Keratinocyte (primary cell): ENCODE measurements at regions not wholly inside any gene's neighbourhood (a gene's known extent, or its start where the extent isn't known, plus 50 kb on each side); places are given as distances from the start of the nearest gene placed in this dataset.

Experiments used
- DNase-seq: peaks from one replicate; pipeline ENCODE4 v3.0.0-alpha.2; 2011; ENCODE audit warnings: low read depth, missing footprints, low spot score
- FAIRE-seq: peaks from 2 replicates; lab custom pipeline; 2011; peaks lifted over from hg19 to GRCh38; lab: Jason Lieb, UNC
- H2AFZ ChIP-seq: 2 replicates; pipeline ENCODE4 v1.6.0; 2012; ENCODE audit warnings: low read length, control low read depth, inconsistent platforms; ENCODE audit not compliant: control insufficient read depth
- H3K27ac ChIP-seq: 2 replicates; pipeline ENCODE4 v1.5.1; 2011; ENCODE audit warnings: low read length; ENCODE audit not compliant: control insufficient read depth, insufficient read depth
- H3K27me3 ChIP-seq: 3 replicates; pipeline ENCODE4 v1.6.0; 2011; ENCODE audit warnings: low read length; ENCODE audit not compliant: control insufficient read depth, insufficient read depth; ENCODE audit errors: extremely low read depth
- H3K36me3 ChIP-seq, 2 experiments: 2 replicates in 1 of 2; 3 replicates in 1 of 2; pipeline ENCODE4 v1.5.1; 2011; ENCODE audit warnings: low read length in 2 of 2, mild to moderate bottlenecking in 1 of 2; ENCODE audit not compliant: control insufficient read depth in 2 of 2, insufficient read depth in 2 of 2; ENCODE audit errors: extremely low read depth in 1 of 2
- H3K4me1 ChIP-seq: 3 replicates; pipeline ENCODE4 v1.5.1; 2011; ENCODE audit warnings: low read length; ENCODE audit not compliant: control insufficient read depth, insufficient read depth; ENCODE audit errors: extremely low read depth
- H3K4me2 ChIP-seq: 3 replicates; pipeline ENCODE4 v1.6.0; 2011; ENCODE audit warnings: low read depth, low read length; ENCODE audit not compliant: control insufficient read depth, insufficient read depth; ENCODE audit errors: extremely low read depth
- H3K4me3 ChIP-seq, 3 experiments: fragments of 200-600 bp in 1 of 3; sonication (generic) in 1 of 3; 2 replicates in 2 of 3; 3 replicates in 1 of 3; pipeline ENCODE4 v1.5.1; 2011 to 2016; ENCODE audit warnings: low read length in 3 of 3, mild to moderate bottlenecking in 3 of 3, control low read depth in 2 of 3, inconsistent platforms in 1 of 3, low read depth in 1 of 3, mixed read lengths in 1 of 3, mixed run types in 1 of 3, moderate library complexity in 1 of 3; ENCODE audit not compliant: control insufficient read depth in 2 of 3, insufficient read depth in 2 of 3; ENCODE audit errors: extremely low read depth in 1 of 3
- H3K79me2 ChIP-seq: 2 replicates; pipeline ENCODE4 v1.6.0; 2012; ENCODE audit warnings: low read length; ENCODE audit not compliant: control insufficient read depth, insufficient read depth
- H3K9ac ChIP-seq: 3 replicates; pipeline ENCODE4 v1.6.0; 2011; ENCODE audit warnings: low read length; ENCODE audit not compliant: control insufficient read depth, insufficient read depth; ENCODE audit errors: extremely low read depth
- H3K9me1 ChIP-seq: 3 replicates; pipeline ENCODE4 v1.6.0; 2011; ENCODE audit warnings: low read length; ENCODE audit not compliant: control insufficient read depth, insufficient read depth; ENCODE audit errors: extremely low read depth
- H3K9me3 ChIP-seq: 2 replicates; pipeline ENCODE4 v1.5.1; 2012; ENCODE audit warnings: low read depth, low read length; ENCODE audit not compliant: control insufficient read depth
- H4K20me1 ChIP-seq: 3 replicates; pipeline ENCODE4 v1.6.0; 2011; ENCODE audit warnings: low read length; ENCODE audit not compliant: control insufficient read depth, insufficient read depth; ENCODE audit errors: extremely low read depth
- EZH2 ChIP-seq: IDR thresholded peaks from one replicate; pipeline ENCODE4 v1.6.1; 2012; ENCODE audit warnings: inconsistent platforms, mild to moderate bottlenecking, low read length, moderate library complexity
- dilution Hi-C: fragments of 300-500 bp; cut with MboI; formaldehyde crosslinking; loops from one replicate; pipeline ENCODE4 v1.7.0; 2020; ENCODE audit warnings: low sequenced_read_pairs; ENCODE audit not compliant: extremely low pct_ligation_motif_present
- TF ChIP-seq, protein P1 (sequence below), 3 experiments: IDR thresholded peaks in 1 of 3; conservative IDR thresholded peaks in 1 of 3; optimal IDR thresholded peaks in 1 of 3; 2 replicates in 2 of 3; 3 replicates in 1 of 3; pipeline versions ENCODE3 to v1.5.1; 2011; ENCODE audit warnings: low read length in 3 of 3, mild to moderate bottlenecking in 3 of 3, moderate library complexity in 2 of 3, control low read depth in 1 of 3, inconsistent platforms in 1 of 3; ENCODE audit not compliant: insufficient read depth in 2 of 3; ENCODE audit errors: extremely low read depth in 1 of 3

- H3K9ac ChIP-seq: no peak overlapping the region
- H3K9me3 ChIP-seq: no peaks in the 10 kb centered on the region
- no peaks in the 10 kb centered on the region for H4K20me1 ChIP-seq
- no peaks in the 10 kb centered on the region for H3K36me3 ChIP-seq
- no peaks in the 10 kb centered on the region for H3K79me2 ChIP-seq
- TF ChIP-seq EZH2: no peak
- TF ChIP-seq, protein P1, sequence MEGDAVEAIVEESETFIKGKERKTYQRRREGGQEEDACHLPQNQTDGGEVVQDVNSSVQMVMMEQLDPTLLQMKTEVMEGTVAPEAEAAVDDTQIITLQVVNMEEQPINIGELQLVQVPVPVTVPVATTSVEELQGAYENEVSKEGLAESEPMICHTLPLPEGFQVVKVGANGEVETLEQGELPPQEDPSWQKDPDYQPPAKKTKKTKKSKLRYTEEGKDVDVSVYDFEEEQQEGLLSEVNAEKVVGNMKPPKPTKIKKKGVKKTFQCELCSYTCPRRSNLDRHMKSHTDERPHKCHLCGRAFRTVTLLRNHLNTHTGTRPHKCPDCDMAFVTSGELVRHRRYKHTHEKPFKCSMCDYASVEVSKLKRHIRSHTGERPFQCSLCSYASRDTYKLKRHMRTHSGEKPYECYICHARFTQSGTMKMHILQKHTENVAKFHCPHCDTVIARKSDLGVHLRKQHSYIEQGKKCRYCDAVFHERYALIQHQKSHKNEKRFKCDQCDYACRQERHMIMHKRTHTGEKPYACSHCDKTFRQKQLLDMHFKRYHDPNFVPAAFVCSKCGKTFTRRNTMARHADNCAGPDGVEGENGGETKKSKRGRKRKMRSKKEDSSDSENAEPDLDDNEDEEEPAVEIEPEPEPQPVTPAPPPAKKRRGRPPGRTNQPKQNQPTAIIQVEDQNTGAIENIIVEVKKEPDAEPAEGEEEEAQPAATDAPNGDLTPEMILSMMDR (optimal IDR thresholded peaks at IDR 0.05 in 1 of 3, IDR thresholded peaks at IDR 0.05 in 1 of 3, conservative IDR thresholded peaks at IDR 0.05 in 1 of 3; ENCODE audit: extremely low read depth in 1 of 3, insufficient read depth in 2 of 3, low read length in 3 of 3): no peak
- no peak overlapping the region for H2AFZ ChIP-seq
- no peak overlapping the region for H3K4me3 ChIP-seq
- dilution Hi-C loops: no loop called here
- FAIRE-seq (peak; percentile 49), DNase-seq (no peak)
- no peak overlapping the region for H3K27ac ChIP-seq
- H3K9me1 ChIP-seq: no peaks in the 10 kb centered on the region
- H3K27me3 ChIP-seq: no peaks in the 10 kb centered on the region
- H3K4me1 ChIP-seq: peaks cover 14% of the 10 kb centered on the region
- peak overlapping the region; percentile 25 for H3K4me2 ChIP-seq
Observed at GRCh38 chr4:41318839-41319530, 62.3 kb downstream of the UCHL1 start.

DNA sequence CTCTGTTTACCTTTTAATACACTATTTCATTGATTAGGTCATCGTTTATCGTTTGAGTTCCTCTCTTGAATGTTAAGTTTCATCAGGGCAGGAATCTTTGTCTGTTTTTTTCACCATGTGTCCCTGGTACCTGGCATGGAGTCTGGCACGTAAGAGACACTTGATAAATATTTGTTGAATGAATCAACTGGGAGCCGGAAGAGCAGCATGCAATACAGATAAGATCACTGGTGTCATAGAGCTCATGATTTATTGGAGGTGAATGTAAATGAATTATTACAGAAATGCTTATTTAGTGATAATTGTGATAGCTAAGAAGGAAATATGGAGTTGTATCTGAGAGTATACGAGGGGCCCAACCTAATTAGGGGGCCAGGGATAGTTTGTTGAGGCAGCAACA is 62.8 kb downstream of the UCHL1 start:
- no peak for DNase-seq
- peak overlapping the region; percentile 25 for H3K4me2 ChIP-seq
- no peaks in the 10 kb centered on the region for H3K36me3 ChIP-seq
- TF ChIP-seq EZH2: no peak
- TF ChIP-seq, protein P1 (optimal IDR thresholded peaks at IDR 0.05 in 1 of 3, IDR thresholded peaks at IDR 0.05 in 1 of 3, conservative IDR thresholded peaks at IDR 0.05 in 1 of 3; ENCODE audit: extremely low read depth in 1 of 3, insufficient read depth in 2 of 3, low read length in 3 of 3): no peak
- peaks cover 14% of the 10 kb centered on the region for H3K4me1 ChIP-seq
- no peak overlapping the region for H2AFZ ChIP-seq
- H3K4me3 ChIP-seq: no peak overlapping the region
- no peaks in the 10 kb centered on the region for H3K27me3 ChIP-seq
- no peaks in the 10 kb centered on the region for H4K20me1 ChIP-seq
- no peaks in the 10 kb centered on the region for H3K79me2 ChIP-seq
- H3K27ac ChIP-seq: no peak overlapping the region
- H3K9ac ChIP-seq: no peak overlapping the region
- no peaks in the 10 kb centered on the region for H3K9me1 ChIP-seq
- H3K9me3 ChIP-seq: no peaks in the 10 kb centered on the region
- no peak for FAIRE-seq
- dilution Hi-C loops: no loop called here
